ENCODE measurements at regions not wholly inside any gene's neighbourhood (a gene's known extent, or its start where the extent isn't known, plus 50 kb on each side); places are given as distances from the start of the nearest gene placed in this dataset.

DNA sequence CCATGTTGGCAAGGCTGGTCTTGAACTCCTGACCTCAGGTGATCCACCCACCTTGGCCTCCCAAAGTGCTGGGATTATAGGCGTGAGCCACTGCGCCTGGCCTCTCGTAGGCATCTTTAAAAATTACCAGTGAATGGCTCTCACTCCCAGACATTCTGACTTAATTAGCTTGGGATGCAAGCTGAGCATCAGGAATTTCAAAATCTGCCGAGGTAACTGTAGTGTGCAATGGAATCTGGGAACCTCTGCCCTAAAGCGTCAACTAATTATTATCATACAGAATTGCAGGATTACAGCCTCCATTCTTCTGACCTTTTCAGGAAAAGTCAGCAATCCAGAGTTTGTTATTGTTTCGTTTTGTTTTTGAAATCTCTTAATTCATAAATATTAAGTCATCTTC, 213.4 kb upstream of the DMAC1 start:
- TF ChIP-seq POLR2AphosphoS5 (IDR thresholded peaks at IDR 0.05; ENCODE audit: borderline replicate concordance, low read depth, low read length) (no peak), EZH2 (IDR thresholded peaks at IDR 0.05) (no peak), FOXP2 (optimal IDR thresholded peaks at IDR 0.05; ENCODE audit: control extremely low read depth, extremely low read length, insufficient read depth) (no peak)
